GOT3 (cell line): ENCODE measurements at regions not wholly inside any gene's neighbourhood (a gene's known extent, or its start where the extent isn't known, plus 50 kb on each side); places are given as distances from the start of the nearest gene placed in this dataset.

ENCODE experiments used
- DNase-seq: peaks from one replicate; lab custom pipeline; 2025; ENCODE audit warnings: mixed read lengths; lab: John Stamatoyannopoulos, UW

DNA sequence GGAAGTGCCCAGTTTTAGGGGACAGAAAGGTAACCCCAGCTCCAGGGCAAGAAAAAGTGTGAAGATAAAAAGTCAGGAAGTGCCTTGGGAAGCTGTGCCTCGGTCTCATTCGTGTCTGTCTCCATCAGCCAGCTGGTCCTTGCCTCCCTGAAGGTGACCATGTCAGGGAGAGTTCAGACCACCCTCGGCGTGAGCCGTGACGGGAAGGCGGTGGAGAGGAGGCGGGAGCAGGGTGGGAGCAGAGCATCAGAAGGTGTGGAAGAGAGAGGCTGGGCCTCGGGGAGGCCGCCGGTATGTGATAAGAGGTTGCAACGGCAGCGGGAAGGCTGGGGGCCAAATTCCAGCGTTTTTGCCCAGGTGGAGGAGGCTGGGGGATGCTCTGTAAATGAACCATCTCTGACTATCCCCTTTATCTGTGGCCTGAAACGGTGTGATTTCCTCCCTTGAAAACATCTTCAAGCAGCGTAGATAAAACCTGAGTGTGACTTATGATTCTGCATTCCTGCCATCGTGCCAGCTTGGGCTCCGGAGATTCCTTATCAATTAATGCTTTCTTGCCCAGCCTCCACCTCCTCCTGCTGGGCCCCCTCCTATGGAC, 251.8 kb downstream of the IRF8 start:
- no peak for DNase-seq

DNA sequence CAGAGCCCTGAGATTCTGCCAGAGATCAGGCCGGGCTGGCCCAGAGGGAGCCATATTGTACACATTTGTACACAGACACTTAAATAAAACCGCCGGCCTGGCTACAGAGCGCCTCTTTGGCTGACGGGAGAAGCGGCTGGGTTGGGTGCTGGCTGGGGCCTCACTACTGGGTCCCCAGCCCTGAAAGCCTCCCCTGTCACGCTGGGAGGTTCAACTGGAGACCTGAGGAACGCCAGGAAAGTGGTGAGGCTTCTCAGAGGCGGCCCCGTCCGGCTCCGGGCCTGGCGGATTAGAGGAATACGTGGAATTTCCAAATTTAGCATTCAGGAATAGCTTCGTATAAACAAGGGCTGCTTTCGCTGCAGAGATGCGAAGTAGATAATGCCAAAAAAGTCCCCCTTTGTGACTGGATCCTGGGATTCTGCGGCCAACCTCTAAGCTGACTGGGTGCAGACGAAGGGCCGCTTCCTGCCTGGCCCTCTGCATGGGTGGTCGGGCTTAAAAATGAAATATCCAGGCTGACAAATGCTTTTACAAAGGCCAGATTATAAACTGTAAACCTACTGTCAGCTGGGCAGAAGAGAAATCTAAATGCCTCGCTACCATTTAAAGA, 252.4 kb downstream of the IRF8 start:
- no peak for DNase-seq

DNA sequence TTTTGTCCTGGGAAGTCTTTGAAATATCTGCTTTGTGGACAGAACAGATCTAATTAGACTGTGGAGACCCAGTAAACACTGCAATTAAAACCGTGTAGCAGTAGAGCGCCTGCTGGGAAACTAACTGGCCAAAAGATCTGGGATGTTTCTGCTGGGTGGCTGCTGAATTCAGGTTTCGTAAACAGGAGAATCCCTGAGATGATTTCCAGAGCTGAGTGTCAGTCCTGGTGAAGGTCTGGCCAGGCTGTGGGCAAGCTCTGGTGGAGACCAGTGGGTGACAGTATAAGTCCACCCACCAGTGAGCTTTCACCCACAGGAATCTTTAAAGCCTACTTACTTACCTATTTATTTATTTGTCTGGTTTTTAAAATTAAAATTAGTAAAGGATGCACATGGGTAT, 257.2 kb downstream of the IRF8 start:
- DNase-seq, result no peak

DNA sequence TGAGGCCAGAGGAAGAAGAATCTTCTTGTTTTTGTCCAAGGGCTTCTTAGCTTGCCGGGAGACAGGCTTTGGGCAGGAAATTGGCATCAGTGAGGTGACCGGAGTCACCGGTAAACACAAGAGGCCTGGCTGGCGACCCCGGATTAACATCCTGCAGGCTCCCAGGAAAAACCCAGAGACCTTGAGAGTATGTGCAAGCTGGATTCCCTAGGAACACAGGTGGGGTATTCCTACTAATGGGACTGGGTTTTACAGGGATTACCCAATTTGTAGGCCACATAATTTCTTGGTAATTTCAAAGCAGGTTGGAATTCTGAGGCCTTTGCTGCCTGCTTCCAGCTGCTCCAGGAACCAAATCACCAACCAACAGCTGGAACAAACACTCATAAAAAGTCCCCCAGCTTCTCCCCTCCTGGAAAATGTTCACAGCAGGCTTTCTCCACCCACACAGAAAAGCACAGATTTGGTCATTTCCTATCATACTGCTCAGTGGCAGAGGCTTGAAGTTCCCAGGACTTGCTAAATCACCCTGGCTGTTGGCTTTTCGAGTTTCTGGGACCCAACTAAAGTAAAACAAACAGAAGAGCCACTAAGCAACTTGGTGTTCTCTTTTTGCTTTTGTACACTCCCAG, 258.8 kb downstream of the IRF8 start:
- DNase-seq, result no peak

DNA sequence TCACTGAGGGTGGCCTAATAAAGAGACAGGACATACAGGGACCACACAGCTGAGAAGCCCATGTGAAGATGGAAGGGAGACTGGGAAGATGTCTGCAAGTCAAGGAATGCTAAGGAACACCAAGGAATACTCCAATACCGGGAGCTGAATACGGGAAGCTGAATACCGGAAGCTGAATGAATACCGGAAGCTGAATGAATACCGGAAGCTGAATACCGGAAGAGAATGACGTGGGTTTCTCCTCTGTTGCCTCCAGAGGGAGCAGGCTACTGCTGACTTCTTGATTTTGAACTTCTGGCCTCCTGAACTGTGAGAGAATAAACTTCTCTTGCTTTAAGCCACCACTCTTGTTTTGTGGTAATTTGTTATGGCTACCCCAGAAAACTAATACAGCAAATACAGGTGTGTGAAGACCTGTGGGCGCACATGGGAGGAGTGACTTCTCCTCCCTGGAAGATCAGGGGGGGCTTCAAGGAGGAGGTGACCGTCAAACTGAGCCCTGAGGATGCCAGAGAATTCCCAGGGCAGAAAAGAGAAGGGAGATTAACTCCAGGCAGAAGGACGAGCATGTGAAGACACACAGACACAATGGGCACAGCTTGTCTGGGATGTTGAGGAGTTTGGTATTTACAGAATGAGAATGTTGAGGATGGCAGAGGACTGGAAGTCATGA, 259.9 kb downstream of the IRF8 start:
- DNase-seq, result no peak

DNA sequence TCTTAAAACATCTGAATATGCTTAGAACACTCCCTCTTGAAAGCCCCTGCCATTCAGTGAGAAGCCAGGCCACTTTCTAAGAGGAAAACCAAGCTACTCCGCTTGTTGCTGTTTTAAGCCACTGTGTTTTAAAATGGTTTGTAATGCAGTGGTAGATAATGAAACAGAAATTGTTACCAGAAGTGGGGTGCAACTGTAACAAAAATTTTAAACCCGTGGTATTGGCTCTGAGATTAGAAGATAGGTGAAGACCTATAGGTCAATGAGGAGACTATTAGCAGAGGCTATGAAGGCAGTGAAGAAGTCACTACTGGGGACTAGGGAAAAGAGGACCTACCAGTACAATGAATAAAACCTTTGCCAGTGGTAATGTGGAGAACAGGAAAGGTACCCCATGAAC, 266.5 kb downstream of the IRF8 start:
- no peak for DNase-seq

DNA sequence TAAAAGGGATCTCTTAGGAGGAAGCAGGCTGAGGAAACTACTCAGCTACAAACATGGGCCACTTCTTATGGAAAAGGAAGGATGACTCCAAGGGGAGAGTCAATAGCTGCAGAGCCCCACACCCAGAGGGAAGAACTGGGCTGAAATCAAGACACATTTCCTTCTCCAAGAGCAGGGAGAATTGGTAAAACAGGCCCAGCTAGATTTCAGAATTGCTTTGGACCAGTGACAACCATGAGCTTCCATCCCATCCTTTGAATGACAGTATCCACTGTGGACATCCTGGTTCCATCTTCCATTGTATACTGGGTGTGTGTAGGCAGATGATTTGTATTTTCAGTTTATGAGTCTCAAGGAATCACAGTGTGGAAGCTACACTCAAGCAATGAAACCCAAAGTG, 267.5 kb downstream of the IRF8 start:
- DNase-seq, result no peak

DNA sequence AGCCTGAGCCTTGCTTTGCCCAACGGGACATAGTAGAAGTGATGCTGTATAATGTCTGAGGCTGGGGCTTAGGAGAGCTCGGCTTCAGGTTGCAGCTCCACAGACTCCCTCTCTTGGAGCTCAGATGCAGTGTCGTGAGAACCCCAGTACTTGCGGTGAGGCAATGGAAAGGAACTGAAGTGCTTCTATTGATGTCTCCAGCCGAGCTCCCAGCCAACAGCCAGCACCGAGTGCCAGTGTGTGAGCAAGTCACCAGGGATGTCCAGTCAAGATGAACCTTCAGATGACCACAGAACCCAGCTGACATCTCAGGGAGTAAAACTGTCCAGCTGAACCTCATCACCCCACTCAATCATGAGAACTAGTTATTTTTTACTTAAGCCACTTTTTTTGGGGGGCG, 268.1 kb downstream of the IRF8 start:
- DNase-seq, result peak; percentile 42

DNA sequence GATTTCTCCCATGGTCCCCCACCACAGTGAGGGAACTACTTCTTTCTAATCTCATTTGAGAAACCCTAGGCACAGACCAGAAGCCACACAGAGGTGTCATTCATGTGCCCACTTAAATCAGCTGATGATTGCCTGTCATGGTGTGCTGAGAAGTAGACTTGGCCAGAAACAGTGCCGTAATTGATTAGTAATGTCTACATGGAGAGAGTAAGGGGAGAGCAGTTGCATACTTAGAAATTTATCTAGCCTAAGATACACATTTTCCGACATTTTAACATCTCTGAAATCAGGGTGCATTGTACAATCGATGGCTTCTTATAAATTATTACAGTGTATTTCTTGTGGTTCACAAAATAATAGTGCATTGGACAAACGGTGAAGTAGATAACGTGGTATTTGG, 271.8 kb downstream of the IRF8 start:
- no peak for DNase-seq

DNA sequence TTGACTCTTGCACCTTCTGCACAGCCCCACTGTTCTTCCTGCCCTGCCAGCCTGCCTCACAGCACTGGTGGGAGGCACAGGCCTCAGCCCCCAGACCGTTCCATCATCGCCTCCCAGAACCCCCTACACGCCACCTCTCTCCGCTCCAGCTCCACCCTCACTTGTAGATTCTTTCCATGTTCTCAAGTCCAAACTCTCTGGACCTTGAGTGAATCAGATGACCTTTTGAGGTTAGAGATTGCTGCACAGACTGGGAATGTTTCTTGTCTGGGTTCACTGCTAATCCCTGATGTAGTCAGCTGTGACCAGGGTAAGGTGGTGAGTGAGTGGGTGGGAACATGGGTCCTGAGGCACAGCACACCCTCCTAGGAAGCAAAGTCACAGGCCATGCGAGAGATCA, 272.4 kb downstream of the IRF8 start:
- no peak for DNase-seq

DNA sequence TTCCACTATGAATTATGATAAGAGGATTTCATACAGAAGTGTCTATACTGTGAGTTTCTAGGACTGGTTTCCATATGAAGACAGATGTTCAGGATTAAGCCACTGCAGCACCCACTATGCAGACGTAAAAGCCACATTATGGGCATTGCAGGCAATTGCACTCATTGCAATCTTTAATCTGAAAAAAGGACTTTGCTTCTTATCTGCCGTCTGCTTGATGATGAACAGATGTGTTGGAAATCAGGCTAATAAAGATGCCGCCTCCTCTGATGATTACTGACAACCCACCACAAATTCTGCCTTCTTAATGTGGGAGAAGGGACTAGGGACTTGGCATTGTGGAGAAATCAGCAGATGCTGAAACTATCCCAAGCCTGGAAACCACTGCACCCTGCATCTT, 276.9 kb downstream of the IRF8 start:
- DNase-seq, result no peak

DNA sequence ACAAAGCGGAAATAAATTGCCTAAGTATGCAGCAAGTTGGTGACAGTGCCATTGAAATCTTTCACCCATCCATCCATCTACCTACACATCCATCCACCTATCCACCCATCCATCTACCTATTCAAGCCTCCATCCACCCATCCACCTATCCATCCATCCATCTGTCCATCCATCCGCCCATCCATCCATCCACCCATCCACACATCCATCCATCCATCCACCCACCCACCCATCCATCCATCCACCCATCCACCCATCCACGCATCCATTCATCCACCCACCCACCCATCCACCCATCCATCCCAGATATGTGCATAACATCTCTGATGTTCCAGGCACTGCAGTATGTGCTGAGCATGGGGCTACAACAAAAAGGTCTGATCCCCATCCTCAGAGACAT, 277.5 kb downstream of the IRF8 start:
- DNase-seq, result no peak

DNA sequence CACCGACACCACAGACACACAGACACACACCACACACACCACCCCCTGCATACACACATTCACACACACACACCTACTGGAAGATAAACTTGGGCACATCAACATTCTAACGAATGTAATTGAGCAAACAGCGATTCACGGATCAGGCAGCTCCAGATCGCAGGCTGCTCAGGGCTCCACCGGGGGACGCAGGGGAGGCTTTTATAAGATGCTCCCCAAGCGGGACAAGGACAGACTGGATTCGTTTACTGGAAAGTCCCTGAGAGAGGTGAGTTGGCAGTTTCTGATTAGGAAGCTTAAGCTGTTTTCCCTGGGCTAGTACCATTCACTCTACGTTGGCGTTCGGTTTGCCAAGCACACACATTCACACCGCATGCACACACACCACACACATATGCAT, 281.3 kb downstream of the IRF8 start:
- no peak for DNase-seq

DNA sequence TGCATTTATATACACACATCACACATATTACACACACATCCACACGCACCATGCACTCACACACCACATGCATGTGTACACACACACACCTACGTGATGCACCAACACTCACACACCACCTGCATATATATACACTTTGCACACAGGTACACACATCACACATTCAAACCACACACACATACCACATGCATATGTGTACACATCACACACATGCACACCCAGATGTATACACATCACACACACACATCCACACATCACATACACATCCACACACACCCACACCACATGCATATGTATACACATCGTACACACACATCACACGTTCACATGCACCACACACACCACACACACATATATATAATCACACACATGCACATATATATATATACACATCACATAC, 281.8 kb downstream of the IRF8 start:
- no peak for DNase-seq

DNA sequence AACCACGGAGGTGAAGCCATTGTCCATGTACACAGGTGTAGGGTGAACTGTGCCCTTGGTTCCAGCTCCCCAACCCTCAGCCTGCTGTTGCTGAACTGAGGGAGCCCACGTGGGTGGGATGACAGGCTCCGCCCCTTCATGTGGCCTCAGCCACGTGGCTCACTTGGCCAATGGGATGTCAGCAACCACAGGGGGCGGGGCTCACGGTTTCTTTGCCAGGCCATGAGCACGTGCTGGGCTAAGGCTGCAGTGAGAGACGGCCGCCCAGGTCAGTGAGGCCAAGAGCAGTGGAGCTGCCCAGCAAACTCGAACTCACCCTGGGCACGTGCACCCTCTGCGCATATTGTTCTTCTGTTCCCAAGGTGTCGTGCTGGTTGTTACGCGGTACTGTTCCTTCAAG, 282.6 kb downstream of the IRF8 start:
- no peak for DNase-seq

DNA sequence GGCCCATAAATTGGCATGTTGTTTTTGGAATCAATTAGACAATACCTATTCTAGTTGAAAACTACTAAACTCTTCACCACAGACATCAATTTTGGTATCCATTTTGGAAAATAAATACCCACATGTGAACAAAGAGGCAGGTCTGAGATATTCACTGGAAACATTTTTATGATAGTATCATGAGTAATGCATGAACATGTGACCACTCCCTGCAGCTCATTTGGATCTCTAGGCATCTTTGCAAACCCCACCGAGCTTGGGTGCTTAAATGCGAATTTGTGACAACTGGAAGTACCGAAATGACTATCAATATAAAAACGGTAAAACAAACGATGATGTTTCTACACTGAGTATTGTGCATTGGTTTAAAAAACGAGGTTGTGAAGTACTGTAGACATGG, 285.2 kb downstream of the IRF8 start:
- no peak for DNase-seq

DNA sequence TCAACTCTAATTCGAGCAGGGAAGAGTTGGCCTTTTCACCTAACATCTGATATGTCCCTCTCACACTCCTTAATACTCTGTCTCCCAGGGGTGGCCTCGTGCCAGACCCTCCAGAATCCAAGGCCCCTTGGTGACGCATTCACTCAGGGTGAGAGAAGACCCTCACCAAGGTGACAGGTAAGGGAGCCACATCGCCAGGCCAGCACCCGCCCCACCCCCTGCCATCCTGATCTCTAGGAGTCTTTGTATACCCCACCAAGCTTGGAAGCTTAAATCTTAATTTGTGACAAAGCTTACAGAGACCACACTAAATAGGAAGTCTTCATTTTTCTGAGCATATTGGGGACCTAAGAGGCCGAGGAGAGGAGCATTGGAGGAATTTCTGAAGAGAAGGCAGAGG, 286.1 kb downstream of the IRF8 start:
- DNase-seq, result no peak

DNA sequence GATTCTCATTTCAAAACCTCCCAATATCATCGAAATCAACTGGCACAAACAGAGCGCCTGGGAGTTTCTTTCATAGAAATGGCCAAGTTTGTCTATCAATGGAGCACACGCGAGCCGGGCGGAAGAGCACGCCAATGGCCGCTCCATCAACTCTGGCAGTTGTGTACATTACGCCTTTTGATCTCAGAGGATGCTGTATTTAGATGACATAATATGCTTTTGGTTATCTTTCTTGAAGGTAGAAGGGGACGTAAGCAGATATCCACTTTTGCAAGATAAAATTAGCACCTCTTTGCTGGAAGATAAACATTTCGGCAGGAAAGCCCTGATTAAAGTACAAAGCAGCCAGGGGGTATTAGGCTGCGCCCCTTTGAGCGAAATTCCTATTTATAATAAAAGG, 287.4 kb downstream of the IRF8 start:
- no peak for DNase-seq

DNA sequence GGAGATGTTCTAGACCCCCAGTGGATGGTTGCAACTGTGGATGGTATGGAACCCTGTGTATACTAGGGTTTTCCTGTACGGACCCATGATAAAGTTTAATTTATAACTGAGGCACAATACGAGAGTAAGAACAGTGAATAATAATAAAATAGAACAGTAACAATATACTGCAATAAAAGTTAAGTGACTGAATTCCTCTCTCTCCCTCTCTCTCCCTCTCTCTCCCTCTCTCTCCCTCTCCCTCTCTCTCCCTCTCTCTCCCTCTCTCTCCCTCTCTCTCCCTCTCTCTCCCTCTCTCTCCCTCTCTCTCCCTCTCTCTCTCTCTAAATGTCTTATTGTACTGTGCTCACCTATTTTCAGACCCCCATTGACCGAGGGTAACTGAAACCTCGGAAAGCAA, 291.0 kb downstream of the IRF8 start:
- no peak for DNase-seq

DNA sequence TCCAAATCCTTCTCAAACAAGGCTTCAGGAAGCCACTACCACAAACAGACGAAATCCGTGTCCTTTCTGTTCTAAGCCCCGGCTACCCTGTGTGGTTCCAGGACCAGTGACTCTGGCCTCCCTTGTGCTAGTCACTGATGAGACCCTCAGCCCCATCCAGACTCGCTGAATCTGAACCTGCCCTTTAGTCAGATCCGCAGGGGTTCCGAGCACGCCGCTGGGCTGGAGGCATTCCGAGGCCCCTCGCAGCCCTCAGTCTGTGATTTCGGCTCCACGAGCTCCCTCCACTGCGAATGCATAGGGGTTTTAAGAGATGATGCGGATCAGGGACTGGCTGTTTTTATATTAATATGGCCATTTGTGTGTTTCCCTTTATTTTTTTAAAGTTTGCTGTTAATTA, 292.7 kb downstream of the IRF8 start:
- no peak for DNase-seq

DNA sequence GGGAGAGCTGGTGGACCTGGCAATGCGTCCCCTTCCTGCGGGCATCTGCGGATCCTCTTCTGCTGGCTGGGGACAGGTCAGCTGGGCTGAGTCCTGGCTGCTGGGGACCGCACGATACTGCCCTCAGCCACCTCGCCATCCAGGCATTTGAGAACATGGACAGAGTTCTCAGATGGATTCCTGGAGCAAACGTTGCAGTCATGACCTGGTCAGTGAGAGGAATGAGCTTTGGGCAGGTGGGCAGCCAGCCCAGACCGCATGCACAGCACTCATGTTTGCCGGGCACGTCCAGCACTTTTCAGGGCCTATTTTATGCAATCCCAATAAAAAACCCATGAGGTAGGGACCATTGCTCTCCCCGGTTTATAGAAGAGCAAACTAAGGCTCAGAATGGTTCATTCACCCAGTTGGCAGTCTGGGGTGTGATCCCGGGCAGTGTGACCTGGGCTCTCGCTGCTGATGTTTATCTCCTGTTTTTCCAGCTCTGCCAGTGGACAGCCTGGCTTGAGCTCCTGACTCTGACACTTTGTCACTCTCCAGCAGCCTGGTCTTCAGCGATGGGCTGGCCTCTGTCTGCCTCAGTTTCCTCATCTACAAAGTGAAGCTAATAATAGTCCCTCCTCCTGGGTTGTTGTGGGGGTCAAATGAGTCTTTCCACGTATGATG, 294.7 kb downstream of the IRF8 start:
- DNase-seq, result no peak

DNA sequence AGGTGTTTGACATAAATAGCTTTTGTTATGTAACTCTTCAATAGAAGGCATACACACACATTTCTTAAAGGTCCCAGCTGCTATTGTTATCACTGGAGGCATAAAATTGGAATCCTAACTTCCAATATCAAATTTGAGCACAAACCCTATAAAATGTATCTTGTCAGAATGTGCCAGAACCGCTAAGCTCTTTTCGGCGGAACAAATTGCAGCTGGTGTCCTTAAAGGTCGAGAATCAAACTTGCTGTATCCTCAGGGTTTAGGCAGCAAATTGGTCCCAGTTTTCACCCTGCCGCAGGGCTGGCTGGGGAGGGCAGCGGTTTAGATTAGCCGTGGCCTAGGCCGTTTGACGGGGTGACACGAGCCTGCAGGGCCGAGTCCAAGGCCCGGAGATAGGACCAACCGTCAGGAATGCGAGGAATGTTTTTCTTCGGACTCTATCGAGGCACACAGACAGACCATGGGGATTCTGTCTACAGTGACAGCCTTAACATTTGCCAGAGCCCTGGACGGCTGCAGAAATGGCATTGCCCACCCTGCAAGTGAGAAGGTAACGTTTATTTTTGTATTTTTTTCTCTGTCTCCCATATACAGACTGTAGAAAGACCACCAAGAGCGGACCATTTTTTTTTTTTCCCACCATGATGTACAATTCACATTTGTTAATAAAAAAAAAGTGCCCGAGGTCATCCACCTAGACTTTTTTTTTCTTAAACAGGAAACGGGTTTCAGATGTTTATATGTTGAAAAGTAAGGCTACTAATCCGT, 297.1 kb downstream of the IRF8 start:
- DNase-seq, result no peak
